ENCODE measurements at regions not wholly inside any gene's neighbourhood (a gene's known extent, or its start where the extent isn't known, plus 50 kb on each side); places are given as distances from the start of the nearest gene placed in this dataset.

DNA sequence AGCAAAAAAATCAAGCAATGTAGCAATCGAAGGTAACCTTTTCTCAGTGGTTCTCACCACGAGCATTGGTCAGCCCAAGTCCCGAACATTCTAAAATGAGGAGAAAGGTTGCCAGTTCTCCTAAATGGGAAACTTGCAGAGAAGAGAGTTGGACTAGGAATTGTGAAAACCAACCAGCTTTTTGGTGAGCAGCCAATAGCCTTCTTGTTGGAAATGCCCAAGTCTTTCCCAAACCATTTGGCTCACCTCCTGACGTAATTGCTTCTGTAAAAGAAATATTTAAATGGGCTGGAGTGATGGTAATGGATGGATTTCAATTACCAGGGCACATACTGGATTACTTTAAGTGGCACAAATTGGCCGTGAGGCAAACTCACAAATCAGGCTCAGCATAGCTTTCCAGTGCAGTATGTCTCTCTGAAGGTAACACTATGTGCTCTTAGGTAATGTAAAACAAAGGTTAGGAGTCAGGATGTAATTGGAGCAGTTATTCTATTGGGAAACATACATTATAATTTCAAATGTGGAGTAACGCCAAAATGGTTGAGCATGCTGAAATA lies 423.2 kb downstream of the KLF5 start:
- H3K4me3 ChIP-seq (ENCODE audit: control insufficient read depth, low read depth, low read length) = no peak overlapping the region
- DNase-seq (ENCODE audit: low read depth) = no peak
- TF ChIP-seq, protein P1, sequence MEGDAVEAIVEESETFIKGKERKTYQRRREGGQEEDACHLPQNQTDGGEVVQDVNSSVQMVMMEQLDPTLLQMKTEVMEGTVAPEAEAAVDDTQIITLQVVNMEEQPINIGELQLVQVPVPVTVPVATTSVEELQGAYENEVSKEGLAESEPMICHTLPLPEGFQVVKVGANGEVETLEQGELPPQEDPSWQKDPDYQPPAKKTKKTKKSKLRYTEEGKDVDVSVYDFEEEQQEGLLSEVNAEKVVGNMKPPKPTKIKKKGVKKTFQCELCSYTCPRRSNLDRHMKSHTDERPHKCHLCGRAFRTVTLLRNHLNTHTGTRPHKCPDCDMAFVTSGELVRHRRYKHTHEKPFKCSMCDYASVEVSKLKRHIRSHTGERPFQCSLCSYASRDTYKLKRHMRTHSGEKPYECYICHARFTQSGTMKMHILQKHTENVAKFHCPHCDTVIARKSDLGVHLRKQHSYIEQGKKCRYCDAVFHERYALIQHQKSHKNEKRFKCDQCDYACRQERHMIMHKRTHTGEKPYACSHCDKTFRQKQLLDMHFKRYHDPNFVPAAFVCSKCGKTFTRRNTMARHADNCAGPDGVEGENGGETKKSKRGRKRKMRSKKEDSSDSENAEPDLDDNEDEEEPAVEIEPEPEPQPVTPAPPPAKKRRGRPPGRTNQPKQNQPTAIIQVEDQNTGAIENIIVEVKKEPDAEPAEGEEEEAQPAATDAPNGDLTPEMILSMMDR (IDR thresholded peaks at IDR 0.05; ENCODE audit: control insufficient read depth, insufficient read depth, low read depth, low read length, missing control alignments) = no peak

DNA sequence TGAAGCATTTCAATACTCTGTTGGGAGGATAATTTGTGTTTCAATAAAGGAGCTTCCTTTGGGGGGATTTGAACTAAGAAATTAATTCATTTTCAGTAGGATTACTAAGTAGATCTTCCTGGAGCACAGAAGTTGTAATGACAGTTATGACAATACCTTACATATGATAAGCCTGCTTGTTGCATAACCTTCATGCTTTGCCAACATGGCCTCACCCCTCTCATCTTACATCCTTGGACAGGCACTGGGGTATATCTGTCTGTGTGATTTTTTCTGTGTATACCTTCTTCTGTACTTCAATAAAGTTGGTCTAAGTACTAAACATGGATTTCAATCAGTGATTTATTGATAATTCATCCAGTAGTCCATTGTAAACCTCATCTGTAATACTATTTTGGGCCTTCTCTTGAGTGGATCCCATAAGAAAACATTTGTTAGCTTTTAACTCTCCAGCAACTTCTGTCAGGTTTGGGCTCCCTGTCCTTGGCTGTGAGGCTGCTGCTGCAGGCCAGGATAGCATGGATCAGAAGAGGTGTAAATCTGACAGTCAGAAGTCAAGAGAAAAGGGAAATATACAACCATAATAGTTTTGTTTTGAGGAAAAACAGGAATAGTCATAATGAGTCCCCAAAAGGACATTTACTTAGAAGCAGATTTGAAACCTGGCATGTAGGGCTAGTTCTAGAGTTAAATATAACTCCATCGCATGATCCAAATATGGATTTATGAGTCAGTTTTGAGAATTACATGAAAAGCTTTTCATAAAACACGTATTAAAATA lies 422.2 kb downstream of the KLF5 start:
- DNase-seq (ENCODE audit: low read depth) = no peak
- TF ChIP-seq, protein P1 (IDR thresholded peaks at IDR 0.05; ENCODE audit: control insufficient read depth, insufficient read depth, low read depth, low read length, missing control alignments) = no peak
- no peak overlapping the region for H3K4me3 ChIP-seq (ENCODE audit: control insufficient read depth, low read depth, low read length)

DNA sequence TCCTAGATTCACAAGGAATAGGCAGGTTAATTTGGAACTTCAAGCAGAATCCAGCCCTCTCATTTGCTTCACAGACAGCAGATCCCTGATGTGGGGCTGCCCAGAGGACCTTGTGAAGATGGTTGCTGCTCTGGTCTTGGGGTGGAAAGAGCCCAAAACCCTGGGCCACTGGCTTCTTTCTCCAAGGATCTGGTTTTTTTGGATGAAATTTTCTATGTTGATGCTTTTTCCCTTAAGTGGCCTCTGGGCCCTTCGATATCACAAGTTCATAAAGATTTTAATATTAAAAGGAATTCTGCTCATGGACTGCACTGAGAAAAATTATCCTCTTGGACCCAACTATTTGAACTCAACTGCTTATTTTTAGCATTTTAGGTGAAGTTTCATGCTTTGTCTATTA lies 421.1 kb downstream of the KLF5 start:
- H3K4me3 ChIP-seq (ENCODE audit: control insufficient read depth, low read depth, low read length) = no peak overlapping the region
- no peak for DNase-seq (ENCODE audit: low read depth)
- TF ChIP-seq, protein P1 (IDR thresholded peaks at IDR 0.05; ENCODE audit: control insufficient read depth, insufficient read depth, low read depth, low read length, missing control alignments) = no peak

DNA sequence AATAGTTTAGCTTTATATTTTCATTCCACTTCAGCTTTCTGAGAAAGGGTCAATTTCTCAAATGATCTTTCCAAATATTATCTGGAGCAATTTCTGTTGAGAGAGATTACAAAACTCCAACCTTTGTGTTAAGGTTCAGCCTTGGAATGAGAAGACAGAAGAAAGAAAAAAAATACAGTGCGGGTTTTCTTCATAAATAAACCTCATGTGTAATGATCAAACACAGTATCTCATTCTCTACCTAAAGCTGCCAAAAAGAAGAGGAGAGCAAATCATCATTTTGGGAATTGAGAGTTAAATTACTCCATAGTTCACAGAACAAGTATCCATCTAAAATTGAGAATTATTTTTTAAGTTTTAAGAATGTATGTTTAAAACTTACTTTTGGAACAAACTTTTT lies 420.5 kb downstream of the KLF5 start:
- H3K4me3 ChIP-seq (ENCODE audit: control insufficient read depth, low read depth, low read length) = no peak overlapping the region
- no peak for DNase-seq (ENCODE audit: low read depth)
- TF ChIP-seq, protein P1 (IDR thresholded peaks at IDR 0.05; ENCODE audit: control insufficient read depth, insufficient read depth, low read depth, low read length, missing control alignments) = no peak

- no peak for DNase-seq (ENCODE audit: low read depth)
- TF ChIP-seq, protein P1 (IDR thresholded peaks at IDR 0.05; ENCODE audit: control insufficient read depth, insufficient read depth, low read depth, low read length, missing control alignments) = no peak
- H3K4me3 ChIP-seq (ENCODE audit: control insufficient read depth, low read depth, low read length) = no peak overlapping the region
Observed at GRCh38 chr13:73477441-73477840, 418.6 kb downstream of the KLF5 start.

- TF ChIP-seq, protein P1 (IDR thresholded peaks at IDR 0.05; ENCODE audit: control insufficient read depth, insufficient read depth, low read depth, low read length, missing control alignments) = no peak
- no peak for DNase-seq (ENCODE audit: low read depth)
- H3K4me3 ChIP-seq (ENCODE audit: control insufficient read depth, low read depth, low read length) = no peak overlapping the region
Observed at GRCh38 chr13:73473016-73473415, 414.2 kb downstream of the KLF5 start.
